Upper lobe of left lung (tissue), 4 donors: ENCODE measurements at regions not wholly inside any gene's neighbourhood (a gene's known extent, or its start where the extent isn't known, plus 50 kb on each side); places are given as distances from the start of the nearest gene placed in this dataset.

Experiments
- EP300 ChIP-seq, 4 donors: sonication (generic); formaldehyde crosslinking; IDR thresholded peaks; one replicate each; pipeline ENCODE4 v1.5.1; 2017; ENCODE audit warnings: antibody characterized with exemption in 4 of 4, control low read depth in 2 of 4
- POLR2A ChIP-seq, 4 donors: fragments of 450-650 bp; IDR thresholded peaks; one replicate each; pipeline ENCODE4 v1.5.1; 2016 to 2017; ENCODE audit warnings: antibody characterized with exemption in 4 of 4, mild to moderate bottlenecking in 2 of 4
- POLR2AphosphoS5 ChIP-seq, 2 donors: sonication (generic); formaldehyde crosslinking; IDR thresholded peaks; one replicate each; pipeline ENCODE4 v1.5.1; 2017; ENCODE audit warnings: antibody characterized with exemption in 2 of 2
- TF ChIP-seq, protein P1 (sequence below), 6 experiments: fragments of 450-650 bp in 4 of 6; fragments of 200-600 bp in 2 of 6; sonication (generic) in 2 of 6; IDR thresholded peaks; one replicate each; pipeline ENCODE4 v1.5.1; 2016 to 2019; ENCODE audit warnings: antibody characterized with exemption in 6 of 6

- TF ChIP-seq POLR2A (IDR thresholded peaks at IDR 0.05) (no peak), POLR2AphosphoS5 (IDR thresholded peaks at IDR 0.05) (no peak), EP300 (IDR thresholded peaks at IDR 0.05) (no peak)
- TF ChIP-seq, protein P1, sequence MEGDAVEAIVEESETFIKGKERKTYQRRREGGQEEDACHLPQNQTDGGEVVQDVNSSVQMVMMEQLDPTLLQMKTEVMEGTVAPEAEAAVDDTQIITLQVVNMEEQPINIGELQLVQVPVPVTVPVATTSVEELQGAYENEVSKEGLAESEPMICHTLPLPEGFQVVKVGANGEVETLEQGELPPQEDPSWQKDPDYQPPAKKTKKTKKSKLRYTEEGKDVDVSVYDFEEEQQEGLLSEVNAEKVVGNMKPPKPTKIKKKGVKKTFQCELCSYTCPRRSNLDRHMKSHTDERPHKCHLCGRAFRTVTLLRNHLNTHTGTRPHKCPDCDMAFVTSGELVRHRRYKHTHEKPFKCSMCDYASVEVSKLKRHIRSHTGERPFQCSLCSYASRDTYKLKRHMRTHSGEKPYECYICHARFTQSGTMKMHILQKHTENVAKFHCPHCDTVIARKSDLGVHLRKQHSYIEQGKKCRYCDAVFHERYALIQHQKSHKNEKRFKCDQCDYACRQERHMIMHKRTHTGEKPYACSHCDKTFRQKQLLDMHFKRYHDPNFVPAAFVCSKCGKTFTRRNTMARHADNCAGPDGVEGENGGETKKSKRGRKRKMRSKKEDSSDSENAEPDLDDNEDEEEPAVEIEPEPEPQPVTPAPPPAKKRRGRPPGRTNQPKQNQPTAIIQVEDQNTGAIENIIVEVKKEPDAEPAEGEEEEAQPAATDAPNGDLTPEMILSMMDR (IDR thresholded peaks at IDR 0.05): no peak
Observed at GRCh38 chr13:36513266-36513665, 81.0 kb downstream of the CCNA1 start.
